ENCODE measurements at regions not wholly inside any gene's neighbourhood (a gene's known extent, or its start where the extent isn't known, plus 50 kb on each side); places are given as distances from the start of the nearest gene placed in this dataset.

GRCh38 chr1:213657879-213658278, 329.9 kb upstream of the PROX1 start:
- no peak for TF ChIP-seq CTCF (conservative IDR thresholded peaks at IDR 0.05; ENCODE audit: low read length)

GRCh38 chr1:213658457-213658856, 329.3 kb upstream of the PROX1 start:
- DNase-seq (ENCODE audit: low read depth): no peak

More at GRCh38 chr1:213657879-213658278, 329.9 kb upstream of the PROX1 start:
- no peak for DNase-seq (ENCODE audit: low read depth)
- no peak overlapping the region for H3K4me3 ChIP-seq (ENCODE audit: low read length)

GRCh38 chr1:213659580-213660547, 327.9 kb upstream of the PROX1 start:
- TF ChIP-seq CTCF (conservative IDR thresholded peaks at IDR 0.05; ENCODE audit: low read length): no peak
- DNase-seq (ENCODE audit: low read depth): no peak
- H3K4me3 ChIP-seq (ENCODE audit: low read length): no peak overlapping the region

More at GRCh38 chr1:213658457-213658856, 329.3 kb upstream of the PROX1 start:
- TF ChIP-seq CTCF (conservative IDR thresholded peaks at IDR 0.05; ENCODE audit: low read length): no peak
- no peak overlapping the region for H3K4me3 ChIP-seq (ENCODE audit: low read length)

GRCh38 chr1:213661302-213661701, 326.5 kb upstream of the PROX1 start:
- DNase-seq (ENCODE audit: low read depth): no peak
- no peak overlapping the region for H3K4me3 ChIP-seq (ENCODE audit: low read length)
- TF ChIP-seq CTCF (conservative IDR thresholded peaks at IDR 0.05; ENCODE audit: low read length): no peak

- no peak overlapping the region for H3K4me3 ChIP-seq (ENCODE audit: low read length)
- no peak for DNase-seq (ENCODE audit: low read depth)
- TF ChIP-seq CTCF (conservative IDR thresholded peaks at IDR 0.05; ENCODE audit: low read length): no peak
Measured at GRCh38 chr1:213666113-213666512, 321.7 kb upstream of the PROX1 start.

GRCh38 chr1:213666922-213667321, 320.9 kb upstream of the PROX1 start:
- H3K4me3 ChIP-seq (ENCODE audit: low read length): no peak overlapping the region
- DNase-seq (ENCODE audit: low read depth): no peak
- no peak for TF ChIP-seq CTCF (conservative IDR thresholded peaks at IDR 0.05; ENCODE audit: low read length)

- no peak for DNase-seq (ENCODE audit: low read depth)
- TF ChIP-seq CTCF (conservative IDR thresholded peaks at IDR 0.05; ENCODE audit: low read length): no peak
- H3K4me3 ChIP-seq (ENCODE audit: low read length): no peak overlapping the region
Measured at GRCh38 chr1:213669512-213669911, 318.3 kb upstream of the PROX1 start.
